HepG2 (cell line): ENCODE measurements at regions not wholly inside any gene's neighbourhood (a gene's known extent, or its start where the extent isn't known, plus 50 kb on each side); places are given as distances from the start of the nearest gene placed in this dataset.

Source experiments
- EZH2 ChIP-seq: conservative IDR thresholded peaks from 2 replicates; pipeline ENCODE4 v1.6.1; 2012; ENCODE audit warnings: mild to moderate bottlenecking, low read depth, low read length, moderate library complexity
- MLX ChIP-seq: IDR thresholded peaks from 2 replicates; pipeline ENCODE4 v1.6.1; 2016
- ZNF331 ChIP-seq: sonication (generic); formaldehyde crosslinking; IDR thresholded peaks from 2 replicates; pipeline ENCODE4 v1.4.0; 2020; ENCODE audit warnings: missing genetic modification reagents

DNA sequence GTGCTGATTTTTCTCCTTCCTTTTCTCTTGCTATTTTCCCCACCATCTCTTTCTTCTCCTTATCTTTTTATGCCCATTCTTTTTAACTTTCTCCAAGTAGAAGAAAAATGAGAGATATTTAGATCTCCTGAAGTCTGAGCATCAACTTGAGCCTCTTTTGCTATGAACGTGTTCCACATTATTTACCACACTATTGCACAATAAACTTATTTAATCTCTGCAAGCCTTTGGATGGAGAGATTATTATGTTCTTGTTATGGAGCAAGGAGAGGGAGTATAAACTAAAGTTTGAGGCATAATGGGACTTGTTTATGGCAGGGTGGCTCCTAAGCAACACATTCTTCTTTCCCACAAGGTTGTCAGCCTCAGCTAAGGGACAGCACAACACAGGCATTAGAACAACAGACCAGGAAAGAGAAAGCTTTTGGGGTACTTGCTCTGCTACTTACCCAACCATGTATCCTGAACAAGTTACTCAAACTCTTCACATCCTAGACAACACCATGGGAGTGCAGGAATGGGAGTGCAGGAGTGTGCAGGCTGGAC lies 365.5 kb upstream of the BOD1L1 start:
- no peak for TF ChIP-seq ZNF331 (CRISPR knock-in tag)
- no peak for TF ChIP-seq EZH2
- no peak for TF ChIP-seq MLX (CRISPR knock-in tag)
